ENCODE measurements at regions not wholly inside any gene's neighbourhood (a gene's known extent, or its start where the extent isn't known, plus 50 kb on each side); places are given as distances from the start of the nearest gene placed in this dataset.

DNA sequence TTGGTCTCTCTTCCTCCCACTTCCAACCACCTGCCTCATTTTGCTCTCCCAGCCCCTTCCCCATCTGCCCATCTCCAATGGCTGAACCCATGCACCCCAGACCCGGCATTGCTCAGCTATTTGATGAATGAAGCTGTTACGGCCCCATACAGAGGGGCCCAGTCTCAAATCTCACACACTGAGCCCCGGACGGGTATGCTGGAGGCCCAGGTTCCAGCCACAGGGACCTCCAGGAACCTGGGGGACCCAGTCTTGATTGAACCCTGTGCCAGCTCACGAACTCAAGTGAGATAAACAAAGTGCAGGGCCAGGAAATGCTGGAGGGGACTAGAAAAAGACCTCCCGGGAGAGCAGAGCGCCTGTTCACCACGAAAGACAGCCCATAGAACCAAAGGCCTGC lies 63.4 kb upstream of the TEX51 start:
- TF ChIP-seq, protein P1, sequence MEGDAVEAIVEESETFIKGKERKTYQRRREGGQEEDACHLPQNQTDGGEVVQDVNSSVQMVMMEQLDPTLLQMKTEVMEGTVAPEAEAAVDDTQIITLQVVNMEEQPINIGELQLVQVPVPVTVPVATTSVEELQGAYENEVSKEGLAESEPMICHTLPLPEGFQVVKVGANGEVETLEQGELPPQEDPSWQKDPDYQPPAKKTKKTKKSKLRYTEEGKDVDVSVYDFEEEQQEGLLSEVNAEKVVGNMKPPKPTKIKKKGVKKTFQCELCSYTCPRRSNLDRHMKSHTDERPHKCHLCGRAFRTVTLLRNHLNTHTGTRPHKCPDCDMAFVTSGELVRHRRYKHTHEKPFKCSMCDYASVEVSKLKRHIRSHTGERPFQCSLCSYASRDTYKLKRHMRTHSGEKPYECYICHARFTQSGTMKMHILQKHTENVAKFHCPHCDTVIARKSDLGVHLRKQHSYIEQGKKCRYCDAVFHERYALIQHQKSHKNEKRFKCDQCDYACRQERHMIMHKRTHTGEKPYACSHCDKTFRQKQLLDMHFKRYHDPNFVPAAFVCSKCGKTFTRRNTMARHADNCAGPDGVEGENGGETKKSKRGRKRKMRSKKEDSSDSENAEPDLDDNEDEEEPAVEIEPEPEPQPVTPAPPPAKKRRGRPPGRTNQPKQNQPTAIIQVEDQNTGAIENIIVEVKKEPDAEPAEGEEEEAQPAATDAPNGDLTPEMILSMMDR (IDR thresholded peaks at IDR 0.05; ENCODE audit: low read length) = no peak
- no peak for TF ChIP-seq EZH2 (IDR thresholded peaks at IDR 0.05; ENCODE audit: borderline replicate concordance, low read length)

Measured in OCI-LY1 (cell line).